CD4-positive, alpha-beta T cell treated with Interleukin-15 for 4 hours (primary cell): ENCODE measurements at regions not wholly inside any gene's neighbourhood (a gene's known extent, or its start where the extent isn't known, plus 50 kb on each side); places are given as distances from the start of the nearest gene placed in this dataset.
"Not testable (repeated sequence)": the region's sequence is repeated elsewhere in the genome, so short reads cannot be mapped to it uniquely, and the experiment has no call there.

ENCODE experiments used
- DNase-seq: peaks from one replicate; pipeline ENCODE4 v3.0.0-alpha.2; 2020; ENCODE audit warnings: low spot score

- no peak for DNase-seq
These were observed 191.5 kb downstream of the MCHR2 start for GRCh38 chr6:99802396-99803031.

- DNase-seq, result no peak
These were observed 185.0 kb downstream of the MCHR2 start for GRCh38 chr6:99808992-99809391.

GRCh38 chr6:99810295-99810694 is 183.7 kb downstream of the MCHR2 start:
- no peak for DNase-seq

GRCh38 chr6:99810942-99811620 is 182.9 kb downstream of the MCHR2 start:
- no peak for DNase-seq

GRCh38 chr6:99811636-99812035 is 182.4 kb downstream of the MCHR2 start:
- DNase-seq, result no peak

- DNase-seq, result no peak
These were observed 180.5 kb downstream of the MCHR2 start for GRCh38 chr6:99813565-99813964.

- DNase-seq, result no peak
These were observed 179.6 kb downstream of the MCHR2 start for GRCh38 chr6:99814230-99814928.

GRCh38 chr6:99816795-99817194 is 177.2 kb downstream of the MCHR2 start:
- DNase-seq, result no peak

GRCh38 chr6:99818161-99818560 is 175.9 kb downstream of the MCHR2 start:
- no peak for DNase-seq

- DNase-seq, result no peak
These were observed 174.2 kb downstream of the MCHR2 start for GRCh38 chr6:99819853-99820252.

- DNase-seq, result no peak
These were observed 172.9 kb downstream of the MCHR2 start for GRCh38 chr6:99821164-99821563.

GRCh38 chr6:99822741-99823512 is 171.1 kb downstream of the MCHR2 start:
- peak; percentile 17 for DNase-seq

GRCh38 chr6:99823513-99824235 is 170.3 kb downstream of the MCHR2 start:
- not testable (repeated sequence) for DNase-seq

GRCh38 chr6:99833034-99833433 is 161.0 kb downstream of the MCHR2 start:
- no peak for DNase-seq

GRCh38 chr6:99836471-99836870 is 157.6 kb downstream of the MCHR2 start:
- DNase-seq, result no peak

GRCh38 chr6:99838607-99839006 is 155.4 kb downstream of the MCHR2 start:
- DNase-seq, result no peak

GRCh38 chr6:99841297-99841696 is 152.7 kb downstream of the MCHR2 start:
- DNase-seq, result no peak

GRCh38 chr6:99846006-99846405 is 148.0 kb downstream of the MCHR2 start:
- DNase-seq, result no peak

- no peak for DNase-seq
These were observed 143.2 kb downstream of the MCHR2 start for GRCh38 chr6:99850841-99851240.

- DNase-seq, result no peak
These were observed 142.0 kb downstream of the MCHR2 start for GRCh38 chr6:99852031-99852430.

GRCh38 chr6:99867026-99867425 is 127.0 kb downstream of the MCHR2 start:
- DNase-seq, result no peak
